Retinal pigment epithelial cell (primary cell): ENCODE measurements at regions not wholly inside any gene's neighbourhood (a gene's known extent, or its start where the extent isn't known, plus 50 kb on each side); places are given as distances from the start of the nearest gene placed in this dataset.

ENCODE experiments used
- DNase-seq: peaks from one replicate; pipeline ENCODE4 v3.0.0-alpha.2; 2010; ENCODE audit warnings: low read depth
- H3K4me3 ChIP-seq: 2 replicates; pipeline ENCODE4 v1.5.1; 2011; ENCODE audit warnings: mild to moderate bottlenecking, low read length, control low read depth, moderate library complexity
- CTCF ChIP-seq: conservative IDR thresholded peaks from 2 replicates; pipeline ENCODE4 v1.5.1; 2011; ENCODE audit warnings: low read depth, low read length, control low read depth, inconsistent platforms

GRCh38 chr6:103191391-103192093 lies 1668.2 kb downstream of the HACE1 start:
- no peak for TF ChIP-seq CTCF
- no peak for DNase-seq
- no peak overlapping the region for H3K4me3 ChIP-seq

GRCh38 chr6:103184776-103185175 lies 1674.9 kb downstream of the HACE1 start:
- DNase-seq, result no peak
- no peak for TF ChIP-seq CTCF

GRCh38 chr6:103183831-103184411 lies 1675.8 kb downstream of the HACE1 start:
- no peak for TF ChIP-seq CTCF

More at GRCh38 chr6:103184776-103185175, 1674.9 kb downstream of the HACE1 start:
- H3K4me3 ChIP-seq, result no peak overlapping the region

GRCh38 chr6:103178193-103178592 lies 1681.5 kb downstream of the HACE1 start:
- no peak for TF ChIP-seq CTCF

More at GRCh38 chr6:103183831-103184411, 1675.8 kb downstream of the HACE1 start:
- DNase-seq, result no peak
- no peak overlapping the region for H3K4me3 ChIP-seq

GRCh38 chr6:103177791-103178190 lies 1681.9 kb downstream of the HACE1 start:
- DNase-seq, result no peak
- TF ChIP-seq CTCF, result no peak
- H3K4me3 ChIP-seq, result no peak overlapping the region

More at GRCh38 chr6:103178193-103178592, 1681.5 kb downstream of the HACE1 start:
- H3K4me3 ChIP-seq, result no peak overlapping the region
- no peak for DNase-seq

GRCh38 chr6:103175056-103175455 lies 1684.7 kb downstream of the HACE1 start:
- H3K4me3 ChIP-seq, result no peak overlapping the region
- TF ChIP-seq CTCF, result no peak
- no peak for DNase-seq

GRCh38 chr6:103167345-103168071 lies 1692.2 kb downstream of the HACE1 start:
- TF ChIP-seq CTCF, result no peak
- DNase-seq, result no peak
- H3K4me3 ChIP-seq, result no peak overlapping the region
